ENCODE measurements at regions not wholly inside any gene's neighbourhood (a gene's known extent, or its start where the extent isn't known, plus 50 kb on each side); places are given as distances from the start of the nearest gene placed in this dataset.

DNA sequence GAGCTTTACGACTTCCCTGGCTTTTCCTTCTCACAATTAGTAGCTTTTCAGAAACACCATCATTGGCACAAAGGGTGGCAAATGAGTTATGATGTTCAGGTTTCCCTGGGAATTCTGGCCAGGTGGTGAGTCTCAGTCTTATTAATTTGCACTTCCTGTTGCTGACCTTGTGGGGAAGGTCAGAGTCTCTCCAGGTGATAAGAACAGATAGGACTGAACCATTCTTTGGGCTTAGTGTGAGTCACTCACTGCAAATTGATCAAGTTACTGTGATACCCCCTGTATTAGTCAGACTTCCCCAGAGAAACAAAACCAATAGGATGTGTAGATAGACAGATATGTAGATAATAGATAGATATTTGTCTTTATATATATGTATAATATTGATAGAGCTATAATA is 53.8 kb upstream of the RANBP3L start:
- no peak for DNase-seq (ENCODE audit: low spot score)

- no peak for DNase-seq (ENCODE audit: low spot score)
Observed at GRCh38 chr5:36356915-36357314, 55.2 kb upstream of the RANBP3L start.

DNA sequence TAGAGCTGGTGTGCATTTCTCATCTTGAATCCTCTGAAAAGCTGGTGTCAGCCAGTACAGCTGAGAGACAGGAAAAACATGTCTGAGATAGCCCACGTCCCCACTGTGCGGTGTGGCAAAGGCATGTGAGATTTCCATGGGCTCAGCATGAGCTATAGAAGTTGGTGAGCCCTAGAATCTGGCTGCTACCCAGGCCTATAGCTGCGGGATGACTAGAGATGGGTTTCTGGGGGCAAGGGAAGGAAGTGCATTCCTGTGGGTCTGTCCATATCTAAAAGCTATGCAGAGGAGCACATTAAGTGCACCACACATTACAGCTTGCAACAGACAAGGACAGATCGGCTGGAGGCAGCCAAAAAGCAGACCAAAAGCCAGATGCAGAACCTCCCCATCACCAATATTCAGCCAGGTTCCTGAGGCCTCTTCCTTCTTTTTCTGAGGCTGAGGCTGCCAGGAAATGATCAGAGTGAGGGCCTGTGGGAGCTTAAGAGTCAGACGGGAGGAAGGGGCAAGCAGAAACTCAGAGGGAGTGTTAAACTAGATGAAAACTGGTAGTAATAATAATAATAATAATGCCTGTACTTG is 55.8 kb upstream of the RANBP3L start:
- DNase-seq (ENCODE audit: low spot score) = no peak

DNA sequence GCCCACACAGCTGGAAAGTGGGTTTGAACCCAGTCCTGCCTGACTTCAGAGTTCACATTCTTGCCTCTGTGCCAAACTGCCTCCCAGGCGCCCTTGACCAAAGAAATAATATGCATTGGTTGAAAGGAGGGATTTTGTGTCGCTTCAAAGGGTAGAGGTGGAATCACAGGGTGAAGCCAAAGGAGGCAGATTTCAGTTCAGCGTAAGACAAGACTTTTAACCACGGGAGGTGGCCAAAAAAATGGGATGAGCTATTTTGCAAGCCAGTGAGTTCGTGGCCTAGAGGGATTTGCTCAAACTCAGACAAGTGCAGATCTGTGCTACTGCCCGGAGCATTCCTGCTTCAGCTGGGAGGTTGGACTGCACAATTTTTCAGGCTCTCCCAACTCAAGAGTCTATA is 57.6 kb upstream of the RANBP3L start:
- no peak for DNase-seq (ENCODE audit: low spot score)

GRCh38 chr5:36360307-36360706 is 58.6 kb upstream of the RANBP3L start:
- DNase-seq (ENCODE audit: low spot score) = no peak

- no peak for DNase-seq (ENCODE audit: low spot score)
Observed at GRCh38 chr5:36363101-36363500, 61.4 kb upstream of the RANBP3L start.

GRCh38 chr5:36363744-36364143 is 62.0 kb upstream of the RANBP3L start:
- DNase-seq (ENCODE audit: low spot score) = no peak

- DNase-seq (ENCODE audit: low spot score) = no peak
Observed at GRCh38 chr5:36364473-36364872, 62.8 kb upstream of the RANBP3L start.

DNA sequence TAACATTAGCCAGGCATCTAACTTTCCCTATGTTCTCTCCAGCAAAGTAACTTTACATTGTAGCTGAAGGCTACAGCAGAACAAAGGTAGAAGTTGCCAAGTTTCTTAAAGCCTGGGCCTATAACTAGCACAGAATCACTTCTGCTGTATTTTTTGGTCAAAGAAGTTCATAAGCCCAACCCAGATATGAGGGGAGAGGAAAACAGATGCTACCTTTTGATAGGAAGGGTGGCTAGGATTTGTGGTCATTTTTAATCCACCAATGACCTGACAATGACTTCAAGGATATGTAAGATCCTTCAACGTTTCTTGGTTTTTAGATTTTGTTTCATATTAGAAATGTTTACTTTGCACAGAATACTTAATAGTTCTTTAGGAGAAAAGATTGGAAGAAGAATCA is 64.2 kb upstream of the RANBP3L start:
- DNase-seq (ENCODE audit: low spot score) = no peak

DNA sequence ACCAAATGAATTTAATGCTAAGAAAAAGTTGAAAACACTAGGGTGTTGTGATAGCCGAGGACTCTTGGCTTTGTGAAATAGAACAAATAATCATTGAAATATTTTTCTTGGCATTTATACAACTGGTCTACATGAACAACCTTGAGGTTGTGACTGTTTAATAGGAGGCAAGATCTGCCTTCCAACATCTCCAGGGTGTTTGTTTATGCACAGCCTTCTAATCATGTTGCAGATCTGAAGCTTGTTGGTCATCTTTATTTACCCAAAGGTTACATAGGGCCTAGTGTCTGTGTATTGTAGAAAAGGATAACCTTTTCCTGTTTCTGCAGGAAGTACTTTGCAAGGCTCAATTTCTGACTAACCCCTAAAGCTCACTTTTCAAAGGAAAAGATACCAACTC is 65.2 kb upstream of the RANBP3L start:
- no peak for DNase-seq (ENCODE audit: low spot score)

DNA sequence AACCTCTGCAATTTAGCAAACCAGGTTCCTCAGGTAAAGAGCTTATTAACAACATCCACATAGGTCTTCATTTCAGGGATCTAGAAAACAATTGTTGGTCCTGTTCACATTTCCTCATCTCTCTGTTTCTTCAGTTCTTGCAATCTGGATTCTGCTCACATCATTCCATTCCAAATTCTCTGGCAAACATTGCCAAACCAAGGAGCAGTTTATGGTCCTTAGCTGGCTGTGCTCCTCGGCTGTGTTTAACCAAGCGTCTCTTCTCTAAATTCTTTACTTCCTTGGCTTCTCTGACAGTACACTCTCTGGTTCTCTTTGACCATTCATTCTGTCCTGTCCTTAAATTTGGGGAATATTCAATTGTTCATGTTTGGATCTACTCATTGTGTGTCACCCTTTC is 65.8 kb upstream of the RANBP3L start:
- no peak for DNase-seq (ENCODE audit: low spot score)

- no peak for DNase-seq (ENCODE audit: low spot score)
Observed at GRCh38 chr5:36369219-36369690, 67.6 kb upstream of the RANBP3L start.

- DNase-seq (ENCODE audit: low spot score) = no peak
Observed at GRCh38 chr5:36370073-36370472, 68.4 kb upstream of the RANBP3L start.

DNA sequence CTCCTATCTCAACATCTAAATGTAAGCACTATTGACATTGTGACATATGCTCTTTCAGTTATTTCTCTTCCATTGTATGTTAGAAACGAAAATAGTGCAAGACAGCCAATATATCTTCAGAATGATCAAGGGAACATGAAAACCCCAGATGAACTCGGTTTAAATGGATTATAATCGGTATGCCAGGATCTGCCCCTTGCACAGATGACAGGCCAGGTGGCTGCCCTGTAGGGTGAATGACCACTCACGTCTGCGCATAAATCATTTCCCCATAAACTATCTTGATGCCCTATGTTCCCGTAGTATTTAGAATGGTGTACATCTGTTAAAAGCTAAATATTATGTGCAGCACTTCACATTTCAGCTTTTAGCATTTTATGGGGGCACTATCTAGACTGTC is 69.7 kb upstream of the RANBP3L start:
- DNase-seq (ENCODE audit: low spot score) = no peak

GRCh38 chr5:36373527-36374086 is 71.9 kb upstream of the RANBP3L start:
- no peak for DNase-seq (ENCODE audit: low spot score)

- no peak for DNase-seq (ENCODE audit: low spot score)
Observed at GRCh38 chr5:36374266-36374862, 72.7 kb upstream of the RANBP3L start.

GRCh38 chr5:36377192-36377591 is 75.5 kb upstream of the RANBP3L start:
- no peak for DNase-seq (ENCODE audit: low spot score)

- DNase-seq (ENCODE audit: low spot score) = no peak
Observed at GRCh38 chr5:36378551-36378950, 76.8 kb upstream of the RANBP3L start.

DNA sequence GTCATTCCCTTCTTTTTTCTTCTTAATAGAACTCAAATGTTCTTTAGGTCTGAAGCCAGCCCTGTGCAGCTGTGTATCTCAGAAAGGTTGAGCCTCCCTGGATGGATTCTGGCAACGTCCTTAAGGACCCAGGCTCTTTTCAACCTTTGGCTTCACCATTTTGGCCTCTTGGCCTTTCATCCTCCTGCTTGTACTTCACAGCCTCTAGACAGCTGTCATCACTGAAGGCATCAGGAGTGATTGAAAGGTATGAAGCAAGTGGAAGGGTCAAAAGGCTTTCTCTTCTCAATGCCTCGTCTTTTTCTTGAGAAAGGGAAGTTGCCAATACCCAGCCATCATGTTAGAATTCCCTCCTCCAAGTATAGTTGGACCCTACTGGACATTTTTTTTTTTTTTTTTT is 81.2 kb upstream of the RANBP3L start:
- DNase-seq (ENCODE audit: low spot score) = no peak

DNA sequence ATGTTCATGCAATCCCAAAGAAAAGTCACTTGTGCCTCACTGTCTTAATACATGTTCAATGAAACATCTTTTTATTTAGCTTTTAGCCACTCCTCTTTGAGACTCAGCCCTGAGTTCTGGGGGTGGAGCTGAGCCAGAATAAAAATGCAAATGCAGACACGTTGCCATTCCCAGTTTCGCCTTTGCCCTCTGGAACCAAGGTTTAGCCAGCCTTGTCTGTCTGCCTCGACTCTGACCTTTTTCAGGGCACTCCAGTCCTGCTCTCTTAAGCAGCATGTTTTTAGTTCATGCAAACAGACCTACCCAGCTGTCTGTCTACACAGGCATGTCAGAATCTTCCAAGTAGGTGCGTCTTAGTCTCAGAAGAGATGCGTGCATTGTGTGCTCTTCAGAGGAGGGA is 82.2 kb upstream of the RANBP3L start:
- no peak for DNase-seq (ENCODE audit: low spot score)

DNA sequence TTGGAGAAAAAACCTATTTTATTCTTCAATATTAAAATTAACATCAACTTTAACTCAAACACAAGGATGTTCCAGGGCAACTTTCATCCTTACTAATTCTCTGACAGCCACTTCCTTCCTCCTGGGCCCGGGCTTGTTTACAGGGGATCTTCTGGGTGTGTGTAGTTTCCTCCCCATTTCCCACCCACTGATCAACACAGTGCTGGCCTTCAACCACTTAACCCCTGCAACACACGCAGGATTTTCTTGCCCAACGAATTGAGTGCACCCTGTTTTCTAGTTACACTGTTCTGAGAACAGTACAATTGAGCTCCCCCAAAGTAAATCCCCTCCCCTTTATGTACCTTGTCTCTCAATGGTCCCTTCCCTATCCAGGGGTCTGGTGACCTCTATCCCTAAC is 83.1 kb upstream of the RANBP3L start:
- DNase-seq (ENCODE audit: low spot score) = no peak

GRCh38 chr5:36385495-36385894 is 83.8 kb upstream of the RANBP3L start:
- no peak for DNase-seq (ENCODE audit: low spot score)

DNA sequence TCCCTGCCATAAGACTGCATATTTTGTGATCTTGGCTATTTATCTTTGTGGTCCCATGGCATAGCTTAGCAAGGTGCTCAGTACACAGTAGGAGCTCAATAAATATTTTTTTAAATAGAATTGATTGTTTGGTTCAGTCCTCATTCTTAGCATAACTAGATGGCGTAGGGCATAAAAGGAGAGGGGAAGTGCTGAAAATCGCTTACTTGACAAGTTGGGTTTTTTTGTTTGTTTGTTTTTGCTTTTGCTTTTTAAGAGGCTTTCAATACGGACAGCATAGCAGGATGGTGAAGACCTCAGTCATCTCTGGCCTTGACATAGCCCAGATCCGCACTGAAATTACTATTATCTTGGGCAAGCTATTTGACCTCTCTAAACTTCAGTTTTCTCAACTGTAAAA is 86.6 kb upstream of the RANBP3L start:
- DNase-seq (ENCODE audit: low spot score) = no peak

GRCh38 chr5:36389245-36389644 is 87.5 kb upstream of the RANBP3L start:
- DNase-seq (ENCODE audit: low spot score) = no peak

Data from SK-N-DZ (cell line).